ENCODE measurements at regions not wholly inside any gene's neighbourhood (a gene's known extent, or its start where the extent isn't known, plus 50 kb on each side); places are given as distances from the start of the nearest gene placed in this dataset.
"Not testable (repeated sequence)": the region's sequence is repeated elsewhere in the genome, so short reads cannot be mapped to it uniquely, and the experiment has no call there.

- no peaks in the 10 kb centered on the region for H3K9me3 ChIP-seq (ENCODE audit: control insufficient read depth, insufficient read depth, low read length)
- H3K9ac ChIP-seq (ENCODE audit: low read depth, low read length), result no peak overlapping the region
- H3K4me1 ChIP-seq (ENCODE audit: insufficient read depth, low read length), result peaks cover 37% of the 10 kb centered on the region
These were observed 78.4 kb downstream of the ADAMTS15 start for GRCh38 chr11:130526846-130527245.

GRCh38 chr11:130527636-130528297 lies 79.3 kb downstream of the ADAMTS15 start:
- H3K4me1 ChIP-seq (ENCODE audit: insufficient read depth, low read length), result peaks cover 31% of the 10 kb centered on the region
- no peaks in the 10 kb centered on the region for H3K36me3 ChIP-seq (ENCODE audit: insufficient read depth, low read length)
- no peaks in the 10 kb centered on the region for H3K9me3 ChIP-seq (ENCODE audit: control insufficient read depth, insufficient read depth, low read length)
- H3K9ac ChIP-seq (ENCODE audit: low read depth, low read length), result no peak overlapping the region

More at GRCh38 chr11:130526846-130527245, 78.4 kb downstream of the ADAMTS15 start:
- no peaks in the 10 kb centered on the region for H3K36me3 ChIP-seq (ENCODE audit: insufficient read depth, low read length)

- Histone ChIP-seq H3K9ac (ENCODE audit: low read depth, low read length) (no peak overlapping the region), H3K9me3 (ENCODE audit: control insufficient read depth, insufficient read depth, low read length) (no peaks in the 10 kb centered on the region), H3K36me3 (ENCODE audit: insufficient read depth, low read length) (no peaks in the 10 kb centered on the region), H3K4me1 (ENCODE audit: insufficient read depth, low read length) (peaks cover 23% of the 10 kb centered on the region)
These were observed 80.1 kb downstream of the ADAMTS15 start for GRCh38 chr11:130528298-130529261.

GRCh38 chr11:130529366-130529765 lies 80.9 kb downstream of the ADAMTS15 start:
- Histone ChIP-seq H3K9ac (ENCODE audit: low read depth, low read length) (no peak overlapping the region), H3K36me3 (ENCODE audit: insufficient read depth, low read length) (no peaks in the 10 kb centered on the region), H3K9me3 (ENCODE audit: control insufficient read depth, insufficient read depth, low read length) (no peaks in the 10 kb centered on the region), H3K4me1 (ENCODE audit: insufficient read depth, low read length) (peaks cover 17% of the 10 kb centered on the region)

- Histone ChIP-seq H3K4me1 (ENCODE audit: insufficient read depth, low read length) (peaks cover 17% of the 10 kb centered on the region), H3K9ac (ENCODE audit: low read depth, low read length) (no peak overlapping the region), H3K36me3 (ENCODE audit: insufficient read depth, low read length) (no peaks in the 10 kb centered on the region), H3K9me3 (ENCODE audit: control insufficient read depth, insufficient read depth, low read length) (no peaks in the 10 kb centered on the region)
These were observed 82.6 kb downstream of the ADAMTS15 start for GRCh38 chr11:130531061-130531460.

- Histone ChIP-seq H3K36me3 (ENCODE audit: insufficient read depth, low read length) (no peaks in the 10 kb centered on the region), H3K4me1 (ENCODE audit: insufficient read depth, low read length) (peaks cover 12% of the 10 kb centered on the region), H3K9me3 (ENCODE audit: control insufficient read depth, insufficient read depth, low read length) (no peaks in the 10 kb centered on the region), H3K9ac (ENCODE audit: low read depth, low read length) (no peak overlapping the region)
These were observed 84.8 kb downstream of the ADAMTS15 start for GRCh38 chr11:130533113-130533798.

GRCh38 chr11:130533871-130534270 lies 85.4 kb downstream of the ADAMTS15 start:
- Histone ChIP-seq H3K9ac (ENCODE audit: low read depth, low read length) (no peak overlapping the region), H3K9me3 (ENCODE audit: control insufficient read depth, insufficient read depth, low read length) (no peaks in the 10 kb centered on the region), H3K4me1 (ENCODE audit: insufficient read depth, low read length) (peaks cover 6% of the 10 kb centered on the region; the same call in 1 of the 2 replicates), H3K36me3 (ENCODE audit: insufficient read depth, low read length) (no peaks in the 10 kb centered on the region)

- no peaks in the 10 kb centered on the region for H3K36me3 ChIP-seq (ENCODE audit: insufficient read depth, low read length)
These were observed 86.1 kb downstream of the ADAMTS15 start for GRCh38 chr11:130534551-130534950.

GRCh38 chr11:130535520-130535919 lies 87.1 kb downstream of the ADAMTS15 start:
- Histone ChIP-seq H3K36me3 (ENCODE audit: insufficient read depth, low read length) (no peaks in the 10 kb centered on the region), H3K9me3 (ENCODE audit: control insufficient read depth, insufficient read depth, low read length) (no peaks in the 10 kb centered on the region), H3K4me1 (ENCODE audit: insufficient read depth, low read length) (peaks cover 6% of the 10 kb centered on the region; the same call in 1 of the 2 replicates), H3K9ac (ENCODE audit: low read depth, low read length) (no peak overlapping the region)

More at GRCh38 chr11:130534551-130534950, 86.1 kb downstream of the ADAMTS15 start:
- Histone ChIP-seq H3K4me1 (ENCODE audit: insufficient read depth, low read length) (peaks cover 6% of the 10 kb centered on the region; the same call in 1 of the 2 replicates), H3K9me3 (ENCODE audit: control insufficient read depth, insufficient read depth, low read length) (no peaks in the 10 kb centered on the region), H3K9ac (ENCODE audit: low read depth, low read length) (no peak overlapping the region)

- no peaks in the 10 kb centered on the region for H3K9me3 ChIP-seq (ENCODE audit: control insufficient read depth, insufficient read depth, low read length)
- no peak overlapping the region for H3K9ac ChIP-seq (ENCODE audit: low read depth, low read length)
- H3K4me1 ChIP-seq (ENCODE audit: insufficient read depth, low read length), result peaks cover 6% of the 10 kb centered on the region; the same call in 1 of the 2 replicates
- H3K36me3 ChIP-seq (ENCODE audit: insufficient read depth, low read length), result no peaks in the 10 kb centered on the region
These were observed 87.9 kb downstream of the ADAMTS15 start for GRCh38 chr11:130536106-130537040.

GRCh38 chr11:130539680-130540079 lies 91.2 kb downstream of the ADAMTS15 start:
- H3K4me1 ChIP-seq (ENCODE audit: insufficient read depth, low read length); H3K36me3 ChIP-seq (ENCODE audit: insufficient read depth, low read length); H3K9ac ChIP-seq (ENCODE audit: low read depth, low read length); H3K9me3 ChIP-seq (ENCODE audit: control insufficient read depth, insufficient read depth, low read length): not testable (repeated sequence)

GRCh38 chr11:130544266-130544665 lies 95.8 kb downstream of the ADAMTS15 start:
- no peaks in the 10 kb centered on the region for H3K4me1 ChIP-seq (ENCODE audit: insufficient read depth, low read length)
- H3K9ac ChIP-seq (ENCODE audit: low read depth, low read length), result no peak overlapping the region
- no peaks in the 10 kb centered on the region; the same call in 1 of the 2 replicates for H3K9me3 ChIP-seq (ENCODE audit: control insufficient read depth, insufficient read depth, low read length)
- H3K36me3 ChIP-seq (ENCODE audit: insufficient read depth, low read length), result no peaks in the 10 kb centered on the region

GRCh38 chr11:130545449-130546072 lies 97.1 kb downstream of the ADAMTS15 start:
- H3K4me1 ChIP-seq (ENCODE audit: insufficient read depth, low read length), result no peaks in the 10 kb centered on the region
- no peaks in the 10 kb centered on the region for H3K36me3 ChIP-seq (ENCODE audit: insufficient read depth, low read length)
- H3K9me3 ChIP-seq (ENCODE audit: control insufficient read depth, insufficient read depth, low read length), result no peaks in the 10 kb centered on the region; the same call in 1 of the 2 replicates
- H3K9ac ChIP-seq (ENCODE audit: low read depth, low read length), result no peak overlapping the region

All from ES-I3 (cell line).